Smooth muscle cell (in vitro differentiated cells): ENCODE measurements at regions not wholly inside any gene's neighbourhood (a gene's known extent, or its start where the extent isn't known, plus 50 kb on each side); places are given as distances from the start of the nearest gene placed in this dataset.

Experiments used
- DNase-seq: peaks from one replicate; lab custom pipeline; 2025; ENCODE audit not compliant: unreplicated experiment; lab: John Stamatoyannopoulos, UW
- H2AFZ ChIP-seq: fragments of 200-600 bp; sonication (generic); 2 replicates; pipeline ENCODE4 v1.6.0; 2016; ENCODE audit warnings: antibody characterized with exemption, low read depth, mild to moderate bottlenecking
- H3F3A ChIP-seq: fragments of 200-600 bp; sonication (generic); 2 replicates; pipeline ENCODE4 v1.6.0; 2017; ENCODE audit warnings: antibody characterized with exemption, low read depth
- H3K27ac ChIP-seq: fragments of 200-600 bp; sonication (generic); 2 replicates; pipeline ENCODE4 v1.5.1; 2016; ENCODE audit warnings: low read depth, mild to moderate bottlenecking
- H3K27me3 ChIP-seq: fragments of 200-600 bp; sonication (generic); 2 replicates; pipeline ENCODE4 v1.6.1; 2016; ENCODE audit warnings: low read depth, mild to moderate bottlenecking
- H3K36me3 ChIP-seq: fragments of 200-600 bp; sonication (generic); 2 replicates; pipeline ENCODE4 v1.5.1; 2016; ENCODE audit warnings: low read depth
- H3K4me1 ChIP-seq: fragments of 200-600 bp; sonication (generic); 2 replicates; pipeline ENCODE4 v1.5.1; 2016; ENCODE audit warnings: low read depth
- H3K4me2 ChIP-seq: fragments of 200-600 bp; sonication (generic); 2 replicates; pipeline ENCODE4 v1.6.0; 2016; ENCODE audit warnings: mild to moderate bottlenecking
- H3K4me3 ChIP-seq: fragments of 200-600 bp; sonication (generic); 2 replicates; pipeline ENCODE4 v1.5.1; 2016; ENCODE audit warnings: mild to moderate bottlenecking
- H3K79me2 ChIP-seq: fragments of 200-600 bp; sonication (generic); 2 replicates; pipeline ENCODE4 v1.6.0; 2016; ENCODE audit warnings: low read depth, mild to moderate bottlenecking
- H3K9ac ChIP-seq: fragments of 200-600 bp; sonication (generic); 2 replicates; pipeline ENCODE4 v1.6.0; 2016; ENCODE audit warnings: low read depth
- H3K9me3 ChIP-seq: fragments of 200-600 bp; sonication (generic); replicated peaks from 2 replicates; pipeline ENCODE4 v1.5.1; 2016; ENCODE audit warnings: low read depth
- H4K20me1 ChIP-seq: fragments of 200-600 bp; sonication (generic); 2 replicates; pipeline ENCODE4 v1.6.0; 2016; ENCODE audit warnings: low read depth
- CTCF ChIP-seq: fragments of 200-600 bp; sonication (generic); IDR thresholded peaks from 2 replicates; pipeline ENCODE4 v1.5.1; 2017; ENCODE audit warnings: borderline replicate concordance, mild to moderate bottlenecking, antibody characterized with exemption; ENCODE audit not compliant: insufficient read depth, poor library complexity, severe bottlenecking
- WGBS: methylation state at CpG from one replicate; pipeline ENCODE4 v1.1.7; 2016; ENCODE audit warnings: low lambda C conversion rate; 5-methylcytosine and 5-hydroxymethylcytosine counted together

- H3K36me3 ChIP-seq = no peaks in the 10 kb centered on the region
- H3K27me3 ChIP-seq = no peaks in the 10 kb centered on the region
- no peak overlapping the region for H3K4me2 ChIP-seq
- no peak overlapping the region for H3K9ac ChIP-seq
- no peaks in the 10 kb centered on the region for H3K4me1 ChIP-seq
- no peak overlapping the region for H3K4me3 ChIP-seq
- no peak for TF ChIP-seq CTCF
- no peaks in the 10 kb centered on the region for H3F3A ChIP-seq
- H3K9me3 ChIP-seq = no peaks in the 10 kb centered on the region
- H2AFZ ChIP-seq = no peak overlapping the region
- no peaks in the 10 kb centered on the region for H3K79me2 ChIP-seq
- DNase-seq = no peak
- 88% methylated on average over 6 of the region's 6 CpGs for WGBS
- no peak overlapping the region for H3K27ac ChIP-seq
- H4K20me1 ChIP-seq = no peaks in the 10 kb centered on the region
Observed at GRCh38 chr3:1775321-1775720, 323.3 kb upstream of the CNTN4 start.

- H3K9me3 ChIP-seq = no peaks in the 10 kb centered on the region
- H3K9ac ChIP-seq = no peak overlapping the region
- no peaks in the 10 kb centered on the region for H3F3A ChIP-seq
- H3K36me3 ChIP-seq = no peaks in the 10 kb centered on the region
- TF ChIP-seq CTCF = no peak
- no peaks in the 10 kb centered on the region for H3K79me2 ChIP-seq
- no peaks in the 10 kb centered on the region for H3K4me1 ChIP-seq
- H3K27ac ChIP-seq = no peak overlapping the region
- no peak overlapping the region for H3K4me3 ChIP-seq
- H4K20me1 ChIP-seq = no peaks in the 10 kb centered on the region
- H3K27me3 ChIP-seq = no peaks in the 10 kb centered on the region
- WGBS = 90% methylated on average over 3 of the region's 3 CpGs
- no peak for DNase-seq
- no peak overlapping the region for H3K4me2 ChIP-seq
- H2AFZ ChIP-seq = no peak overlapping the region
Observed at GRCh38 chr3:1783995-1784394, 314.7 kb upstream of the CNTN4 start.

DNA sequence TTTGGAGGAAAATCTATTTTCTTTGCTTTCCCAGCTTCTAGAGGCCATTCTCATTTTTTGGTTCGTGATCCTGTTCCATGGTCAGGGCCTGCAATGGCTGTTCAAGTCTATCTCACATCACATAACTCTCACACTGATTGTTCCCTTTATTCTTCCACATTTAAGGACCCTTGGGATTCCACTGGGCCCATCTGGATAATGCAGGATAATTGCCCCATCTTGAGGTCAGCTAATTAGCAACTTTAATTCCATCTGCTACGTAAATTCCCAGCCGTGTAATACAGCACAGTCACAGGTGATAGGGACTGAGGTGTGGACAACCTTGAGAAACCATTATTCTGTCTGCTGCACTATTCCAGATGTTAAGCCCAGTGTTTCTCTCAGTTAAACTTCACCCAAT lies 311.6 kb upstream of the CNTN4 start:
- Histone ChIP-seq H3K4me2 (no peak overlapping the region), H3K9me3 (no peaks in the 10 kb centered on the region), H3K27ac (no peak overlapping the region), H3K4me3 (no peak overlapping the region), H3K27me3 (no peaks in the 10 kb centered on the region), H3K79me2 (no peaks in the 10 kb centered on the region), H4K20me1 (no peaks in the 10 kb centered on the region), H3K9ac (no peak overlapping the region), H2AFZ (no peak overlapping the region), H3K4me1 (no peaks in the 10 kb centered on the region), H3K36me3 (no peaks in the 10 kb centered on the region), H3F3A (no peaks in the 10 kb centered on the region)
- DNase-seq = no peak
- WGBS = 86% methylated on average over 3 of the region's 3 CpGs
- no peak for TF ChIP-seq CTCF

DNA sequence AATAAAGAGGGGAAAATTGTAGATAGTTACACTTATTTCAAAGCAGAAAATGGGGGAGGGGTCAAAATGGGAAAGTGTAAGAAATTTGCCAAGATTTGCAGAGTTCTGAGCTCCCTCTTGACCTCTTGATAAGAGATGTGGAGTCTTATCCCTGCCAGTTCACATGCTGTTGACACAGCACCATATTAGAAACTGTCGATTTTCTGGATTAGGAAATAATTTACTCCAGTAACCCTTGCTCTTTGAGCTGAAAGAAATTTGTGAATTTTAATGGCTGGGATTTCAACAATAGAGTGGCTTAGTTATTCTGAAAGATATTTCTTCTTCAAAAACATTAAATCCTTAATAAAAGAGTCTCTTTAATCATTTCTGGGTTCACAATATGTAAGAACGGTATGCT lies 306.2 kb upstream of the CNTN4 start:
- H3F3A ChIP-seq = no peaks in the 10 kb centered on the region
- H3K9me3 ChIP-seq = no peaks in the 10 kb centered on the region
- no peaks in the 10 kb centered on the region for H4K20me1 ChIP-seq
- H3K9ac ChIP-seq = no peak overlapping the region
- no peak overlapping the region for H3K4me3 ChIP-seq
- no peaks in the 10 kb centered on the region for H3K27me3 ChIP-seq
- WGBS = 95% methylated on average over 2 of the region's 2 CpGs
- H2AFZ ChIP-seq = no peak overlapping the region
- DNase-seq = no peak
- TF ChIP-seq CTCF = no peak
- no peaks in the 10 kb centered on the region for H3K79me2 ChIP-seq
- H3K4me1 ChIP-seq = no peaks in the 10 kb centered on the region
- H3K36me3 ChIP-seq = no peaks in the 10 kb centered on the region
- no peak overlapping the region for H3K4me2 ChIP-seq
- H3K27ac ChIP-seq = no peak overlapping the region
